Stimulated activated CD4-positive, alpha-beta T cell treated with anti-CD3 and anti-CD28 coated beads, Interleukin-1b, Interleukin-23, amount 100 ng/mL, for 4 hours (primary cell): ENCODE measurements at regions not wholly inside any gene's neighbourhood (a gene's known extent, or its start where the extent isn't known, plus 50 kb on each side); places are given as distances from the start of the nearest gene placed in this dataset.
A peak's percentile ranks its signal among the peaks of the same experiment; 100 is the strongest.
"Not testable (repeated sequence)": the region's sequence is repeated elsewhere in the genome, so short reads cannot be mapped to it uniquely, and the experiment has no call there.

Experiments used
- DNase-seq, 2 donors: peaks; one replicate each; pipeline ENCODE4 v3.0.0-alpha.2; 2020; ENCODE audit warnings: low read depth in 2 of 2

DNA sequence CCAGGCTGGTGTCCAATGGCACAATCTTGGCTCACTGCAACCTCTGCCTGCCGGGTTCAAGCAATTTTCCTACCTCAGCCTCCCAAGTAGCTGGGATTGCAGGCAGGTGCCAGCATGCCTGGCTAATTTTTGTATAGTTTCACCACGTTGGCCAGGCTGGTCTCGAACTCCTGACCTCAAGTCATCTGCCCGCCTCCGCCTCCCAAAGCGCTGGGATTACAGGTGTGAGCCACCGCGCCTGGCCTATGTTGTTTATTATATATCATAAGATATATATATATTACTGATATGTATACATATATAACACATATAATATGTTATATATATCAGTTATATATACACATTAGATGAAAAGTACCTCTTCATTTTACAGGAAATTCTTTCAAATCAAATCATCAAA is 914.7 kb downstream of the FOXD4L5 start:
- DNase-seq = not testable (repeated sequence)

DNA sequence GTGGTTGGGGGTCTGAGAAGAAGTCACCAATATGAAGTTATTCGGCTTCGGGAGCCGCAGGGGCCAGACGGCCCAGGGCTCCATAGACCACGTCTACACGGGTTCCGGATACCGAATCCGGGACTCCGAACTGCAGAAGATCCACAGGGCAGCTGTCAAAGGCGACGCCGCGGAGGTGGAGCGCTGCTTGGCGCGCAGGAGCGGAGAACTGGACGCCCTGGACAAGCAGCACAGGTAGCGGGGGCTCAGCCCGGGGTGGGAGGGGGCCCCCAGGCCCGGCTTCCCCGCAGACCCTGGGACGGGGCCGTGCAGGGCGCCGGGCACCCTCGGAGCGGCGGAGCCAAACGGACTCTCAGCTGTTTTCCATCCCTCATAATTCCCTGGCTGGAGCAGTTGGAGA is 915.4 kb downstream of the FOXD4L5 start:
- DNase-seq = not testable (repeated sequence)

DNA sequence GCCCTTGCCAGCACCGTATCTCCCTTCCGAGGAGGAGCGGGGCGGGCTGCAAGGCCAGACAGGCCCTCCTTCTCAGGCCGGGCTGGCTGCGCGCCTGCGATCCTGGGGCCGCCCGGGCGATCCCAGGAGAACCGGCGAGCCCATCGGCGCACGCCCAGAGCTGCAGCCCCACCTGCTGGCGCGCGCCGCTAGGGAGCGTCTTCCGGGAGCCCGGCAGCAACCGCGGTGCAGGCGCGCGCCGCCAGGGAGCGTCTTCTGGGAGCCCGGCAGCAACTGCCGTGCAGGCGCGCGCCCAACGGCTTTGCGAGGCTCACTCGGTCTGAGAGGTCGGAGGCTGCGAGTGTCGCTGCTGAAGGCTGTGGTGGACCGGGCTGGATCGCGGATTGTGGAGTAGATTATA is 915.9 kb downstream of the FOXD4L5 start:
- DNase-seq = peak; percentile 68 to 73

DNA sequence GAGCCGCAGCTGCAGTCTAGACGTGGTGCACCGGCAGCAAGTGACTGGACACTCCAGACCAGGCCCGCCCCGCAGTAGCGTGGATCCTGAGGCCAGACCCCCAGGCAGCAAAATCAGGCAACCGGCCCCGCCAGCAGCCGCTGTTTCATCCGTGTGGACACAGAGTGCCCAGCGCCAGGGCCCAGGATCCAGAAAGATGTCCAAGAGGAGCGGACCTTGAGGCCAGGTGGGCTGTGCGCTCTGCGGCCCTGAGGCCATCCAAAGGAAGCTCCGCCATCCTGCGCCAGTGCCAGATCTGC is 916.4 kb downstream of the FOXD4L5 start:
- not testable (repeated sequence) for DNase-seq

DNA sequence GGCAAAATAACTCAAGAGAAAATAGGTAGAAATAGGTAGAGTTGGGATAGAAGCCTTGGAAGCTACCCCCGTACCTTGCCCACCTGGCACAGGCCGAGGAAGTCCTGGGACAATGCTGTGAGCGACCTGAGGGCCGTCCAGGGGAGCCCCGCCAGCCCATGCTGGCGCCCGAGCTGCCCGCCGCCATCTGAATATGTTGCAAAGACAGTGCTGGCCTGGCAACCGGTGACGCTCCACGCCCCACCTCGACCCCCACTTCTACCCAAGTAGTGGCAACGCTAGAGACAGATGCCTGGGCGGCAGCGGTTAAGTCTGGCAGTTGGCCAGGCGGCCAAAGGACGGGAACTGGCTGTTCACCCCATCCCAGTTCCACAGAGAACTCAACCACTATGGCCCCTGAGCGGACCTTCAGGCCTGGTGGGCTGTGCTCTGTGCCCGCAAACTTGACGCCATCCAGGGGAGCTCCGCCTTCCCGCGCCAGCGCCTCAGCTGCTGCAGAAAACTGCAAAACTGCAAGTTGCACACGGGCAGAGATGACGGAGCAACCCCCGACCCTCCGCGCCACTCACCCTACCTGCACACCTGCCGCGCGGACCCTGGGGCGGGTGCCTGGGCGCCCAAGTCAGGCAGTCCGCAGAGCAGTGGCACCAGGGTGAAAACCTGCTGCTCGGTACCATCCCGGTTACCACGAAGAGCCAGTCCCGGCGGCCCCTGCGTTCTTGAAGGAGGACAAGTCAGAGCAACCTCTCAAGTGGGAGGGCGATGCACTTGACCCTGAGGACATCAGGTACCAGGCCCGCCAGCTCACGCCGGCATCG is 917.0 kb downstream of the FOXD4L5 start:
- not testable (repeated sequence) for DNase-seq
